NCI-H187 (cell line): ENCODE measurements at regions not wholly inside any gene's neighbourhood (a gene's known extent, or its start where the extent isn't known, plus 50 kb on each side); places are given as distances from the start of the nearest gene placed in this dataset.
"Not testable (repeated sequence)": the region's sequence is repeated elsewhere in the genome, so short reads cannot be mapped to it uniquely, and the experiment has no call there.

ENCODE experiments used
- DNase-seq, 2 experiments: peaks; one replicate each; lab custom pipeline; 2025; lab: John Stamatoyannopoulos, UW

GRCh38 chr6:21772477-21772876, 178.9 kb downstream of the SOX4 start:
- DNase-seq, result no peak

- DNase-seq, result no peak
Measured at GRCh38 chr6:21772884-21773575, 179.5 kb downstream of the SOX4 start.

- no peak for DNase-seq
Measured at GRCh38 chr6:21773576-21773968, 180.0 kb downstream of the SOX4 start.

- no peak for DNase-seq
Measured at GRCh38 chr6:21777846-21778245, 184.3 kb downstream of the SOX4 start.

DNA sequence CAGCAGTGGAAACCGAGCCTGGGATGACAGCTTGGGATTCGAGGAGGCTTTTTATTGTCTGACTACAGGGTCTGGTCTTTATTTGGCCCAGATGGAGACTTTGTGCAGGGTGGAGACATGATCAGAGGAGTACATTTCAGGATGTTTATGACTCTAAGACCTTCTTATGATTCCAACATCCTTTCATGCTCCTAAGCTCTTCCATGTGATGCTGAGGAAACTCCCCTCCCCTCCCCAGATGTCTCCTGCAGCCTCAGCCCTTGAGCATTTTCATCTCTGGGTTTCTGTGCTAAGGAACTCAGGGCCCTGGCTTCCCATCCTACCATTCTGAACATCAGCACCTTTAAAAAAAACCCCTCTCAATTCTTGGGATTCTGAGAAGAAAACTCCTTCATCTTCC, 186.6 kb downstream of the SOX4 start:
- no peak for DNase-seq

GRCh38 chr6:21780679-21781078, 187.1 kb downstream of the SOX4 start:
- DNase-seq, result no peak

DNA sequence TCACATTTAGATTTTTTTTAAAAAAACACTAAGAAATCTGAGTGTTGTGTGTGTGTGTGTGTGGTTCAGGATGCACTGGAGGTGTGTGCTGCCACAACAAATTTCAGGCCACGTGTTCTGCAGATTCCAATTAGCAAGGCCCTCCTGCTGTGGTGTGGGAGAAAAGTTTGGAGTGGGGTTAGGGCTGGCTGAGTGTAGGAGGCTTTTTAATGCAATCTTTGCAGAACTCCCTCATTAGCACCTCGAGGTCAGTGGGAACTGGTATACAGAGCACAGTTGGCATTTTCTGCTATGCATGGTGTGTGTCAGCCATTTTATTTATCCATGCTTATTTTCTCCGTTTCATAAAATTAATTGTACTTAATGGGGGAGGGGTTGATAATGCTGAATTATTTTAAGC, 187.6 kb downstream of the SOX4 start:
- DNase-seq, result no peak

- DNase-seq, result no peak
Measured at GRCh38 chr6:21785164-21785563, 191.6 kb downstream of the SOX4 start.

GRCh38 chr6:21791056-21791455, 197.5 kb downstream of the SOX4 start:
- DNase-seq, result no peak

GRCh38 chr6:21791581-21791980, 198.0 kb downstream of the SOX4 start:
- DNase-seq, result no peak

DNA sequence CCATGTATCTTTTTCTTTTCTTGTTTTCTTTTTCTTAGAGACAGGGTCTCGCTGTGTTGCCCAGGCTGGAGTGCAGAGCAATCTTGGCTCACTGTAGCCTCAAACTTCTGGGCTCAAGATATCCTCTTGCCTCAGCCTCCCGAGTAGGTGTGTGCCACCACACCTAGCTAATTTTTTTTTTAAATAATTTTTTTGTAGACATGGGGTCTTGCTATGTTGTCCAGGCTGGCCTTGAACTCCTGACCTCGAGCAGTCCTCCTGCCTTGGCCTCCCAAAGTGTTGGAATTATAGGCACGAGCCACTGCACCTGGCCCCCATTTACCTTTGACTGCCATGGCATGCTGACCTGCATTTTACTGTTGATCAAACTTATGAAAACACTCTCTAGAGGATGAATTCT, 198.6 kb downstream of the SOX4 start:
- no peak for DNase-seq

GRCh38 chr6:21796979-21797378, 203.4 kb downstream of the SOX4 start:
- DNase-seq, result not testable (repeated sequence)

- DNase-seq, result no peak
Measured at GRCh38 chr6:21798468-21798867, 204.9 kb downstream of the SOX4 start.

- no peak for DNase-seq
Measured at GRCh38 chr6:21800330-21800729, 206.8 kb downstream of the SOX4 start.

GRCh38 chr6:21800948-21801438, 207.4 kb downstream of the SOX4 start:
- DNase-seq, result no peak

- no peak for DNase-seq
Measured at GRCh38 chr6:21801446-21802174, 208.1 kb downstream of the SOX4 start.

DNA sequence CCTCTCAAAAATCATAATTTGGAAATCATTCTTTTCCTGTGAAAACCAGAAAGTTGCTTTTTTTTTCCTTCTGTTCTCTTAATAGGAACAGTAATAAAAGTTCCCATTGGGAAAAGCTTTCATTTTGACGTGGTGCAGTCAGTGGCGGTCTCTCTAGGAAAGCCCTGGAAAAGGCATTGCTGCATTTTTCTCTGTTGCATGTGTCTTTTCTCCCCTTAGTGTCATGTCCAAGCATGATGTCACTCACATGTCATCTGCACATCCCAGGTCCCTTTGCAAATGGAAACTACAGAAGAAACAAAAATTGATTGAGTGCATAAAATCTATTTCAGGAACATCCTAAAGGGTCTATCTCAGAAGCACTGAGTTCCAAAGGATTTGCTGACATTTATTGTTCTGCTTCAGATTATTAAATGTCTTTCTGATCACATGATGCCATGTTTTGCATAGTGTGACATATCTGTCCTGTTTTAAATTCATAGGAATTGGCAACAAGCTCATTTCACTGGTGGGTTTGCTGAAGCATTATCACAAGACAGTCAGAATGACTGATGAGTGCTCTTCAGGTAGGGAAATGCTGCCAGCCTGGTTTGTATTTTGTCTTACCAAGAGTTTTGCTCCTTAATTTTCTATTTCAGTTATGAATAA, 208.7 kb downstream of the SOX4 start:
- no peak for DNase-seq

- DNase-seq, result no peak
Measured at GRCh38 chr6:21804941-21805610, 211.5 kb downstream of the SOX4 start.

GRCh38 chr6:21807299-21808044, 213.9 kb downstream of the SOX4 start:
- DNase-seq, result no peak

- no peak for DNase-seq
Measured at GRCh38 chr6:21808045-21808470, 214.5 kb downstream of the SOX4 start.

- peak; percentile 29 to 44 for DNase-seq
Measured at GRCh38 chr6:21808551-21809242, 215.1 kb downstream of the SOX4 start.
